DMS53 (cell line): ENCODE measurements at regions not wholly inside any gene's neighbourhood (a gene's known extent, or its start where the extent isn't known, plus 50 kb on each side); places are given as distances from the start of the nearest gene placed in this dataset.

ENCODE experiments used
- DNase-seq: peaks from one replicate; lab custom pipeline; 2025; lab: John Stamatoyannopoulos, UW

GRCh38 chr4:10201381-10202223 is 85.0 kb upstream of the WDR1 start:
- DNase-seq = no peak

- DNase-seq = no peak
Measured at GRCh38 chr4:10200869-10201268, 84.3 kb upstream of the WDR1 start.

- no peak for DNase-seq
Measured at GRCh38 chr4:10198365-10198764, 81.8 kb upstream of the WDR1 start.

GRCh38 chr4:10197952-10198351 is 81.4 kb upstream of the WDR1 start:
- DNase-seq = no peak

GRCh38 chr4:10196191-10196590 is 79.6 kb upstream of the WDR1 start:
- no peak for DNase-seq

- no peak for DNase-seq
Measured at GRCh38 chr4:10192331-10192730, 75.7 kb upstream of the WDR1 start.

GRCh38 chr4:10188400-10189004 is 71.9 kb upstream of the WDR1 start:
- no peak for DNase-seq

GRCh38 chr4:10186228-10187214 is 69.9 kb upstream of the WDR1 start:
- peak; percentile 44 for DNase-seq

- DNase-seq = no peak
Measured at GRCh38 chr4:10185518-10186227, 69.1 kb upstream of the WDR1 start.

- no peak for DNase-seq
Measured at GRCh38 chr4:10184501-10184938, 67.9 kb upstream of the WDR1 start.

- DNase-seq = no peak
Measured at GRCh38 chr4:10184041-10184440, 67.4 kb upstream of the WDR1 start.

GRCh38 chr4:10183462-10183861 is 66.9 kb upstream of the WDR1 start:
- DNase-seq = no peak

GRCh38 chr4:10182446-10183424 is 66.1 kb upstream of the WDR1 start:
- no peak for DNase-seq

GRCh38 chr4:10181745-10182445 is 65.3 kb upstream of the WDR1 start:
- no peak for DNase-seq

GRCh38 chr4:10180927-10181744 is 64.5 kb upstream of the WDR1 start:
- no peak for DNase-seq

- DNase-seq = no peak
Measured at GRCh38 chr4:10180603-10180926, 64.0 kb upstream of the WDR1 start.

- no peak for DNase-seq
Measured at GRCh38 chr4:10179957-10180602, 63.5 kb upstream of the WDR1 start.

- no peak for DNase-seq
Measured at GRCh38 chr4:10178763-10179162, 62.2 kb upstream of the WDR1 start.

GRCh38 chr4:10175626-10176025 is 59.0 kb upstream of the WDR1 start:
- no peak for DNase-seq
